VCaP (cell line): ENCODE measurements at regions not wholly inside any gene's neighbourhood (a gene's known extent, or its start where the extent isn't known, plus 50 kb on each side); places are given as distances from the start of the nearest gene placed in this dataset.

Experiments
- H3K27ac ChIP-seq: fragments of 450-650 bp; 2 replicates; pipeline ENCODE4 v1.5.1; 2017
- TF ChIP-seq, protein P1 (sequence below): fragments of 450-650 bp; conservative IDR thresholded peaks from 2 replicates; pipeline ENCODE4 v1.5.1; 2017; ENCODE audit warnings: mild to moderate bottlenecking, moderate library complexity

DNA sequence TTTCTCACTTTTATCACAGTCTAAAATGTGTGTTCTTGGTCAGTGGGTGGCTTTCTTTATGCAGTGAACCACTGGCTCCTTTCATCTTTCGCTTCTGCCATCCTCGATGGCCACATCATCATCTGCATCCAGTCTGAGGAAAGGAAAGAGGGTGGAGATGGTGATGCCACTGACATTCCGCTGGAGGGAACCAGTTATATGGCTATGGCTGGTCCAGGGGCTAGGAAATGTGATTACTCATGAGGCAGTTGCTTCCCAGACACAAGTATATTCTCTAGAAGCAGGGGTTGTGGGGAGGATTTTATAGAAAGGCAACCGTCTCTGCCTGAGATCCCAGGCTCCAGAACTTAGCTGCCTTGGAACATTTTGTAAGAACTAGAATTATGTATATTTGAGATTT is 246.7 kb upstream of the AZI2 start:
- H3K27ac ChIP-seq, result no peak overlapping the region
- TF ChIP-seq, protein P1, sequence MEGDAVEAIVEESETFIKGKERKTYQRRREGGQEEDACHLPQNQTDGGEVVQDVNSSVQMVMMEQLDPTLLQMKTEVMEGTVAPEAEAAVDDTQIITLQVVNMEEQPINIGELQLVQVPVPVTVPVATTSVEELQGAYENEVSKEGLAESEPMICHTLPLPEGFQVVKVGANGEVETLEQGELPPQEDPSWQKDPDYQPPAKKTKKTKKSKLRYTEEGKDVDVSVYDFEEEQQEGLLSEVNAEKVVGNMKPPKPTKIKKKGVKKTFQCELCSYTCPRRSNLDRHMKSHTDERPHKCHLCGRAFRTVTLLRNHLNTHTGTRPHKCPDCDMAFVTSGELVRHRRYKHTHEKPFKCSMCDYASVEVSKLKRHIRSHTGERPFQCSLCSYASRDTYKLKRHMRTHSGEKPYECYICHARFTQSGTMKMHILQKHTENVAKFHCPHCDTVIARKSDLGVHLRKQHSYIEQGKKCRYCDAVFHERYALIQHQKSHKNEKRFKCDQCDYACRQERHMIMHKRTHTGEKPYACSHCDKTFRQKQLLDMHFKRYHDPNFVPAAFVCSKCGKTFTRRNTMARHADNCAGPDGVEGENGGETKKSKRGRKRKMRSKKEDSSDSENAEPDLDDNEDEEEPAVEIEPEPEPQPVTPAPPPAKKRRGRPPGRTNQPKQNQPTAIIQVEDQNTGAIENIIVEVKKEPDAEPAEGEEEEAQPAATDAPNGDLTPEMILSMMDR, result no peak

DNA sequence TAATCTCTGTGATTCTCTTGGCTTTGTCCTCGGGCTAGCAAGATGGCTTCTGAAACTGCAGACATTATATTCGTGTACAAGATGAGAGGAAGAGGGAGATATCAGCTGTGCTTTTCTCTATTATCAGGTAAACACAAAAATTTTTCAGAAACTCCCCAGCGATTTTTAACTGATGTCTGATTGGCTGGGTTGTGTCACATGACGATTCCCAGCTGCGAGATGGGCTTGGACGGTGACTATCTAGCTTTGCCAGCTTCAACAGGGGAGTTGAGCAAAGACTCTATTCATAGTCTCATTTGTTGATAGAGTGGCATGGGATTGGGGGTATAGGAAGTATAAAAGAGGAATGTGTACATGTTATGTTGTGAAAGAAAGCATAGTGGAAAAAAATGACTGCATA is 248.8 kb upstream of the AZI2 start:
- no peak overlapping the region for H3K27ac ChIP-seq
- TF ChIP-seq, protein P1, result no peak

DNA sequence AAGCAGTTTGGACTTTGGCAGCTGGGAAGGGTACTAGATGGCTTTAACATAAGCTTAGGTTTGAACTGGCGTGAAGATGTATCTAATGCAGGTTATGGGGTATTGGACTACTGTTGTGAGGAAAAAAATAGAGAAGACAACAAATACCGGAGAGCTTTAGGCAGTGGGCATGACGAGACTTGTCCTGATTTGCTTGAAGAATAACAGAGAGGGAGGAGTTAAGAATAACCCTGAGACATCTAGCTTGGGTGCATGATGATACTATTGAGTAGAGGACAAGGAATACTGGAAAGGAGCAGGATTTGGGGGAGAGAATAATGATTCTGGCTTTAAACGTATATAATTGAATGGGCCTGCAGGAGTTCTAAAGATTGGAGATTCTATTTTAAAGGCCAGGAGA is 249.5 kb upstream of the AZI2 start:
- no peak overlapping the region for H3K27ac ChIP-seq
- TF ChIP-seq, protein P1, result no peak

DNA sequence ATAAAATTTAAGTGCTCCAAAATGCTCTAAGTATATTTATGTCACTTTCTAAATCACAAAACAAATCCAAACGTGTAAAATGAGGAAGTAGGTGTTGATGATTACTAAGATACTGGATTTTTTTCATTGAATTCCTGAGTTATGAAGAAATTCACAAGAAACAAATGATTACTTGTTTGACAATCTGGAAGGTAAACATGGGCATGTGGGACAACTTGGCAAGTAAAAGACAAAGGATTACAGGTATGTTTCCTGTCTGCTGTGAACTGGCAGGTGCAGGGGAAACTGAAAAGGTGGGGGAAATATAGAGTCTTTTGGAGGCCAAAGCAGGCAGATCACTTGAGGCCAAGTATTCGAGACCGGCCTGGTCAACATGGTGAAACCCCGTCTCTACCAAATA is 252.7 kb upstream of the AZI2 start:
- TF ChIP-seq, protein P1, result no peak
- no peak overlapping the region for H3K27ac ChIP-seq

DNA sequence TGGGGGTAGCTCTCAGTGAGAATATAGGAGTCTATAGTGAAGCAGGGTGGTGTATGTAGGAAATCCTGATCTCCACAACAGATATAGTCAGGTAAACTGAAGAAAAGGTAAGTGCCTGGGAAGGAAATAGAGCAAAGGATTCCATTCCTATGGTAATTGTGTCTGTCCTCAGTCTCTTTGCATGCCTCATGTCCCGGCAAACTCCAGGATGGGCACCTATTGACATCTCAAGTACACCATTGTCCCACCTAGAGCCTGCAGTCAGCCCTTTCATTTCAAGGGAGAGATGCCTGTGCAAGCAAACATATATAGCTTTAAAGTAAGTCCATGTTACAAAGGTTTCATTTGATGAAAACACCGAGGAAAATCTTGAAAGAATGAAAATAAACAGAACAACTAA is 257.7 kb upstream of the AZI2 start:
- TF ChIP-seq, protein P1, result no peak
- no peak overlapping the region for H3K27ac ChIP-seq

DNA sequence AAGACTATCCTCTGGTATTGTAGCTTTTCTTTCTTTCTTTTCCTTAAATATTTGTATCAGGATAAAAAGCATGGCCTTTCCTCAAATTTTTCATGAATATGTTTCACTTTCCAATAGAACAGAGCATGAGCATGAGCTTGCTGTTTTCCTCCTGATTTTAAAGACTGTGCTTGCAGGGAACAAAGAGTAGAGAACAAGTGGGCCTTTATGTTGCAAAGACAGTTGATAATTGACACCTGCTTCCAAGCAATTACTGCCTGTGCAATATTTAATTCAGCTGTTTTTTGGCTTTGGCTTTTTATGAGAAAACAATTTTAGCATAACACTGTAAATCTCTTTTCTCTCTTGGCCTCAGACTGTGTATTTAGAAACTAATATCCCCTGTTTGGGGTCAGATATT is 263.6 kb upstream of the AZI2 start:
- no peak overlapping the region for H3K27ac ChIP-seq
- TF ChIP-seq, protein P1, result no peak

DNA sequence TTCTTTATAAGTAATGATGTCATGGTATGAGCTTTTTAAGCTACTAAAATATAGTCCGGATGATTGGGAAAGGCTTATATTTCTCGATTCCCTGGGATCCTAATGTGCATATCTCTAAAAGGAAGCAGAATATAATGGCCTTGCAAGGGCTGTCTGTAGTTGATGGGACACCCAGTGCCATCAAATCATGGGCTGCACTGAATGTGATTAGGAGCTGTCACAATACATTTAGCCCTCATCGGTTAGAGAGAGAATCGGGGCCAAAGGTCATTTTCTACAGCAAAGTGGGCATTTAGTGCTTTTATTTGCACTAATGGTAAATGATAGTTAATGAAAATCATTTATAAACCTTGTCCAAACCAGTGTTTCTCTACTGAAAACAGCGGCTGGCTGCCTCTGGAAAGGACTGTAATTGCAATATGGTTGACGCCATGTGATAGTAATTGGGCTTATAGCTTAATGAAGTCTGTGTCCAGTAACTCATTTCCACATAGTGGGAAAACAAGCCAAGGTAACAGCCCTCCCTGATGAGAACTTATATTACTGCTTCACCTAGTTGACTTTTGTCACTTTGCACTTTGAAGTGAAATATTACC is 265.0 kb upstream of the AZI2 start:
- TF ChIP-seq, protein P1, result no peak
- no peak overlapping the region for H3K27ac ChIP-seq
